IgD-negative memory B cell (primary cell): ENCODE measurements at regions not wholly inside any gene's neighbourhood (a gene's known extent, or its start where the extent isn't known, plus 50 kb on each side); places are given as distances from the start of the nearest gene placed in this dataset.
"Not testable (repeated sequence)": the region's sequence is repeated elsewhere in the genome, so short reads cannot be mapped to it uniquely, and the experiment has no call there.

Source experiments
- H3K27ac Mint-ChIP-seq, 3 donors: one replicate each; pipeline ENCODE4 v1.8.0; 2020 to 2022; ENCODE audit warnings: mild to moderate bottlenecking in 3 of 3, mixed read lengths in 3 of 3, moderate library complexity in 1 of 3
- H3K27me3 Mint-ChIP-seq: one replicate; pipeline ENCODE4 v1.8.0; 2021; ENCODE audit warnings: mixed read lengths
- H3K36me3 Mint-ChIP-seq: one replicate; pipeline ENCODE4 v1.8.0; 2020; ENCODE audit warnings: mild to moderate bottlenecking, mixed read lengths
- H3K4me1 Mint-ChIP-seq, 3 donors: one replicate each; pipeline ENCODE4 v1.8.0; 2020 to 2022; ENCODE audit warnings: mixed read lengths in 3 of 3, mild to moderate bottlenecking in 1 of 3
- H3K4me3 Mint-ChIP-seq, 4 donors: one replicate each; pipeline ENCODE4 v1.8.0; 2020 to 2022; ENCODE audit warnings: mild to moderate bottlenecking in 4 of 4, mixed read lengths in 4 of 4, moderate library complexity in 3 of 4
- H3K9me3 Mint-ChIP-seq, 3 donors: one replicate each; pipeline ENCODE4 v1.8.0; 2020 to 2021; ENCODE audit warnings: mixed read lengths in 3 of 3, mild to moderate bottlenecking in 1 of 3

GRCh38 chr1:25020173-25020845, 90.2 kb upstream of the RUNX3 start:
- Mint-ChIP-seq H3K36me3 (no peaks in the 10 kb centered on the region), H3K9me3 (no peaks in the 10 kb centered on the region), H3K27me3 (no peaks in the 10 kb centered on the region), H3K4me3 (peak overlapping the region in 2 of 4 donors; percentile 9 to 90), H3K27ac (peak overlapping the region; percentile 60 to 97 (median 87)), H3K4me1 (peaks cover 32 to 35% (median 32%) of the 10 kb centered on the region in 3 donors)

GRCh38 chr1:25019337-25020172, 89.5 kb upstream of the RUNX3 start:
- H3K4me1 Mint-ChIP-seq = peaks cover 32 to 35% (median 34%) of the 10 kb centered on the region in 3 donors
- H3K9me3 Mint-ChIP-seq = no peaks in the 10 kb centered on the region
- H3K4me3 Mint-ChIP-seq = peak overlapping the region; percentile 1 to 81 (median 40)
- H3K27ac Mint-ChIP-seq = peak overlapping the region; percentile 60 to 97 (median 60)
- no peaks in the 10 kb centered on the region for H3K27me3 Mint-ChIP-seq
- no peaks in the 10 kb centered on the region for H3K36me3 Mint-ChIP-seq

- Mint-ChIP-seq H3K27ac (peak overlapping the region; percentile 60 to 97 (median 60)), H3K27me3 (no peaks in the 10 kb centered on the region), H3K9me3 (no peaks in the 10 kb centered on the region), H3K4me3 (peak overlapping the region in 3 of 4 donors; percentile 16 to 81 (median 22)), H3K36me3 (no peaks in the 10 kb centered on the region), H3K4me1 (peaks cover 32 to 34% (median 33%) of the 10 kb centered on the region in 3 donors)
These were observed 88.9 kb upstream of the RUNX3 start for GRCh38 chr1:25018943-25019336.

- Mint-ChIP-seq H3K4me3 (peak overlapping the region in 1 of 4 donors; percentile 81), H3K27ac (peak overlapping the region in 1 of 3 donors; percentile 86), H3K4me1 (peaks cover 24 to 30% (median 28%) of the 10 kb centered on the region in 3 donors)
These were observed 88.1 kb upstream of the RUNX3 start for GRCh38 chr1:25018110-25018735.

GRCh38 chr1:25017436-25018109, 87.5 kb upstream of the RUNX3 start:
- Mint-ChIP-seq H3K27ac (peak overlapping the region in 1 of 3 donors; percentile 86), H3K9me3 (no peaks in the 10 kb centered on the region), H3K36me3 (no peaks in the 10 kb centered on the region), H3K27me3 (no peaks in the 10 kb centered on the region), H3K4me3 (no peak overlapping the region), H3K4me1 (peaks cover 18 to 26% (median 23%) of the 10 kb centered on the region in 3 donors)

More at GRCh38 chr1:25018110-25018735, 88.1 kb upstream of the RUNX3 start:
- Mint-ChIP-seq H3K27me3 (no peaks in the 10 kb centered on the region), H3K36me3 (no peaks in the 10 kb centered on the region), H3K9me3 (no peaks in the 10 kb centered on the region)

- Mint-ChIP-seq H3K4me3 (no peak overlapping the region), H3K9me3 (no peaks in the 10 kb centered on the region), H3K27me3 (no peaks in the 10 kb centered on the region), H3K36me3 (no peaks in the 10 kb centered on the region), H3K4me1 (peaks cover 0 to 5% (median 0%) of the 10 kb centered on the region in 3 donors), H3K27ac (no peak overlapping the region)
These were observed 83.2 kb upstream of the RUNX3 start for GRCh38 chr1:25012966-25013962.

GRCh38 chr1:25011943-25012638, 82.0 kb upstream of the RUNX3 start:
- no peaks in the 10 kb centered on the region for H3K9me3 Mint-ChIP-seq
- H3K27ac Mint-ChIP-seq = no peak overlapping the region
- no peaks in the 10 kb centered on the region for H3K36me3 Mint-ChIP-seq
- H3K4me3 Mint-ChIP-seq = no peak overlapping the region
- no peaks in the 10 kb centered on the region for H3K27me3 Mint-ChIP-seq
- peaks cover 0 to 5% (median 2%) of the 10 kb centered on the region in 3 donors for H3K4me1 Mint-ChIP-seq

GRCh38 chr1:25011275-25011674, 81.2 kb upstream of the RUNX3 start:
- Mint-ChIP-seq H3K4me1 (peaks cover 0 to 5% (median 5%) of the 10 kb centered on the region in 3 donors), H3K27ac (no peak overlapping the region), H3K9me3 (no peaks in the 10 kb centered on the region), H3K27me3 (no peaks in the 10 kb centered on the region), H3K4me3 (no peak overlapping the region), H3K36me3 (no peaks in the 10 kb centered on the region)

GRCh38 chr1:25009671-25010262, 79.7 kb upstream of the RUNX3 start:
- Mint-ChIP-seq H3K36me3 (no peaks in the 10 kb centered on the region), H3K27me3 (no peaks in the 10 kb centered on the region), H3K4me3 (no peak overlapping the region), H3K27ac (peak overlapping the region in 1 of 3 donors; percentile 39), H3K4me1 (peaks cover 0 to 5% (median 3%) of the 10 kb centered on the region in 3 donors), H3K9me3 (no peaks in the 10 kb centered on the region)

GRCh38 chr1:25008192-25008485, 78.1 kb upstream of the RUNX3 start:
- no peak overlapping the region for H3K27ac Mint-ChIP-seq
- H3K4me1 Mint-ChIP-seq = peaks cover 0 to 5% (median 3%) of the 10 kb centered on the region in 3 donors
- H3K36me3 Mint-ChIP-seq = no peaks in the 10 kb centered on the region
- no peaks in the 10 kb centered on the region for H3K27me3 Mint-ChIP-seq
- H3K9me3 Mint-ChIP-seq = no peaks in the 10 kb centered on the region
- H3K4me3 Mint-ChIP-seq = no peak overlapping the region

- not testable (repeated sequence) for H3K4me3 Mint-ChIP-seq
These were observed 77.5 kb upstream of the RUNX3 start for GRCh38 chr1:25007390-25008191.

GRCh38 chr1:25006770-25007169, 76.7 kb upstream of the RUNX3 start:
- H3K27me3 Mint-ChIP-seq = no peaks in the 10 kb centered on the region
- H3K4me1 Mint-ChIP-seq = peaks cover 0 to 5% (median 3%) of the 10 kb centered on the region in 3 donors
- H3K9me3 Mint-ChIP-seq = no peaks in the 10 kb centered on the region
- H3K4me3 Mint-ChIP-seq = no peak overlapping the region
- H3K27ac Mint-ChIP-seq = no peak overlapping the region
- no peaks in the 10 kb centered on the region for H3K36me3 Mint-ChIP-seq

More at GRCh38 chr1:25007390-25008191, 77.5 kb upstream of the RUNX3 start:
- not testable (repeated sequence) for H3K27me3 Mint-ChIP-seq, H3K4me1 Mint-ChIP-seq, H3K36me3 Mint-ChIP-seq, H3K9me3 Mint-ChIP-seq
- peak overlapping the region in 1 of 3 donors; percentile 86 for H3K27ac Mint-ChIP-seq
